ENCODE measurements at regions not wholly inside any gene's neighbourhood (a gene's known extent, or its start where the extent isn't known, plus 50 kb on each side); places are given as distances from the start of the nearest gene placed in this dataset.
"Not testable (repeated sequence)": the region's sequence is repeated elsewhere in the genome, so short reads cannot be mapped to it uniquely, and the experiment has no call there.

GRCh38 chr20:47927385-47927851 is 142.1 kb upstream of the SULF2 start:
- in situ Hi-C loops (cut with MboI; ENCODE audit: low pct_unique_long_range_greater_than_20kb, low sequenced_read_pairs, unreplicated experiment): no loop called here
- TF ChIP-seq CTCF (IDR thresholded peaks at IDR 0.05; ENCODE audit: extremely low read depth, insufficient read depth, missing control alignments): no peak
- DNase-seq (ENCODE audit: low spot score): no peak

GRCh38 chr20:47926731-47927130 is 141.4 kb upstream of the SULF2 start:
- DNase-seq (ENCODE audit: low spot score): no peak
- no peak for TF ChIP-seq CTCF (IDR thresholded peaks at IDR 0.05; ENCODE audit: extremely low read depth, insufficient read depth, missing control alignments)
- in situ Hi-C loops (cut with MboI; ENCODE audit: low pct_unique_long_range_greater_than_20kb, low sequenced_read_pairs, unreplicated experiment): no loop called here

GRCh38 chr20:47925593-47925992 is 140.3 kb upstream of the SULF2 start:
- in situ Hi-C loops (cut with MboI; ENCODE audit: low pct_unique_long_range_greater_than_20kb, low sequenced_read_pairs, unreplicated experiment): no loop called here

GRCh38 chr20:47922269-47922668 is 137.0 kb upstream of the SULF2 start:
- in situ Hi-C loops (cut with MboI; ENCODE audit: low pct_unique_long_range_greater_than_20kb, low sequenced_read_pairs, unreplicated experiment): no loop called here
- no peak for TF ChIP-seq CTCF (IDR thresholded peaks at IDR 0.05; ENCODE audit: extremely low read depth, insufficient read depth, missing control alignments)
- DNase-seq (ENCODE audit: low spot score): no peak

More at GRCh38 chr20:47925593-47925992, 140.3 kb upstream of the SULF2 start:
- DNase-seq (ENCODE audit: low spot score): no peak
- TF ChIP-seq CTCF (IDR thresholded peaks at IDR 0.05; ENCODE audit: extremely low read depth, insufficient read depth, missing control alignments): no peak

- DNase-seq (ENCODE audit: low spot score); in situ Hi-C loops (cut with MboI; ENCODE audit: low pct_unique_long_range_greater_than_20kb, low sequenced_read_pairs, unreplicated experiment): not testable (repeated sequence)
Measured at GRCh38 chr20:47921829-47922228, 136.5 kb upstream of the SULF2 start.

GRCh38 chr20:47921408-47921807 is 136.1 kb upstream of the SULF2 start:
- in situ Hi-C loops (cut with MboI; ENCODE audit: low pct_unique_long_range_greater_than_20kb, low sequenced_read_pairs, unreplicated experiment): no loop called here
- TF ChIP-seq CTCF (IDR thresholded peaks at IDR 0.05; ENCODE audit: extremely low read depth, insufficient read depth, missing control alignments): no peak
- no peak for DNase-seq (ENCODE audit: low spot score)

GRCh38 chr20:47917549-47918070 is 132.3 kb upstream of the SULF2 start:
- no peak for DNase-seq (ENCODE audit: low spot score)
- in situ Hi-C loops (cut with MboI; ENCODE audit: low pct_unique_long_range_greater_than_20kb, low sequenced_read_pairs, unreplicated experiment): no loop called here
- no peak for TF ChIP-seq CTCF (IDR thresholded peaks at IDR 0.05; ENCODE audit: extremely low read depth, insufficient read depth, missing control alignments)
